Left ventricle myocardium superior (tissue), 1 donor: ENCODE measurements at regions not wholly inside any gene's neighbourhood (a gene's known extent, or its start where the extent isn't known, plus 50 kb on each side); places are given as distances from the start of the nearest gene placed in this dataset.
A peak's percentile ranks its signal among the peaks of the same experiment; 100 is the strongest.

ENCODE experiments used
- ATAC-seq: fragments of 200-7000 bp; cut with Tn5 transposase; one replicate; pipeline ENCODE4 v1.9.1; 2020; ENCODE audit warnings: mild to moderate bottlenecking, moderate library complexity
- DNase-seq: peaks from one replicate; pipeline ENCODE4 v3.0.0-alpha.2; 2020
- intact Hi-C: fragments of 100-400 bp; cut with micrococcal nuclease; formaldehyde crosslinking; loops from one replicate; pipeline ENCODE4 v1.11.0; 2022
- donor health status: DM: no; HTN: yes; CAD: no; lungs with severe emphysema.

GRCh38 chr3:170737498-170738162, 132.4 kb downstream of the RPL22L1 start:
- no peak for ATAC-seq
- DNase-seq: no peak
- intact Hi-C loops: no loop called here

GRCh38 chr3:170735821-170736220, 134.2 kb downstream of the RPL22L1 start:
- no peak for DNase-seq
- intact Hi-C loops: no loop called here
- peak; percentile 43 for ATAC-seq

DNA sequence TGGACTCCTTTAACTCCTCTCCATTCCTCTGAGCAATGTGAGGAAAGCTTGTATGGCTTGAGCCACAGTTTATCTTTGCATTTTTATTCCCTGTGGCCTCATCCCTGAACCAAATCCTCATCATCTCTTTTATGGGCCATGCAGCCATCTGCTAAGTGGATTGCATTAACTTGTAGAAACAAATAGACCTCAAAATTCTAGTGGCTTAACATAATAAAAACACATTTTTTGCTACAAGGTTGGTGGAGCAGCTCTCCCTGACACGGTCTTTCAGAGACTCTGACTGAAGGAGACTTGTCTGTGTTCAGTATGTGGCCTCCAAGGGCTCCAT, 135.3 kb downstream of the RPL22L1 start:
- intact Hi-C loops: no loop called here
- ATAC-seq (no peak), DNase-seq (no peak)

DNA sequence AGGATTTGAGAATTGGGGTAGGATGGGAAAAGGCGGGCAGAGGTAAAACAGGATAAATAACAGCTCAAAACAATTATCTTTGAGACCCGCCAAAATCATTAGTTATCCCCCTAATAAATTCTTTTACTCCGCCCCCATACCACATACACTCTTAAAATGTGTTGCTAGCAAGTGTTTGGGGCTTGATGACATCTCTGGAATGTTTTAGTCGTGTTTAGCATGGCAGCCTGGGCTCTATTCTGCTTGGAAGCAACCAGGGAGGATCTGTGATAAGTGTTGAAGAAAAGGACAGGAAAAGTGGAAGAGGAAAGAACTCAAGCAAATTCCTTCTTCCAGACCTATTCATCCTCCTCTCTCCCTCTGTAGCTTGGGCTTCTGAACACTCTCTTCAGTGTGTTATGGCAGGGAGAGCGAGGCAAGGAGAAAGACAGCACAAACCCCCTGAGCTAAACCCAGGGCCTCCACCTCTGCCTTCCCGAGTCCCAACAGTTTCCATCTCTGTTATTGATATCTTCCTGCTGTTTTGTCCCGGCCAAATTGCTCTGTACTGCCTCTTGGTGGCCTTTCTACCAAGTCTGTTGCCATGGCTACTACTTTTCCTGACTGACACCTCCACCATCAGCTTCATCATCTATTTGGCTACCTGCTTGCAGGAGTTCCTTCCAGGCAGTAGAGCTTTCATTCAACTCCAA, 135.8 kb downstream of the RPL22L1 start:
- DNase-seq: no peak
- ATAC-seq: no peak
- intact Hi-C loops: no loop called here

DNA sequence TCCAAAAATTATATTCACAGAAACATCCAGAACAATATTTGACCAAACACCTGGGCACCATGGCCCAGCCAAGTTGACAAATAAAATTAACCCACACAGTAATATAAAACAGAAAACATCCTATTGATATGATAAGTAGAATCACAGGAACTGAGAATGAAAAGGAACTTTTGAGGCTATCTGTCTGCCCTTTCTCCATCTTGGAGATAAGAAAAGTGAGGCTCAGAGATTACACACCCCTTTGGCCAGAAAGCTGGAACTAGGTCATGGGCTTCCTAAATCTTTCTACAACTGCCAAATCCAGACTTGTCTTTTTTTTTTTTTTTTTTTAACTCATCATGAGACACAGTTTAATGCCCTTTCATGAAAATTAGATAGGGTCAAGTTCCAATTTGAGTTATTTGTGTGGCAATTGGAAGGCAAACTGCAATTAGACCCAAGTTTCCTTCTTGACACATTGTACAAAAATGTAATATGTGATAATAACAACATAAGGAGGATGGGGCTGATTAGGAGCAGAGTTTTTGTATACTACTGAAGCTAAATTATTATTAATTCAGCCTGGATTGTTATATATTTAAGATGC, 137.2 kb downstream of the RPL22L1 start:
- ATAC-seq: no peak
- intact Hi-C loops: no loop called here
- DNase-seq: no peak

DNA sequence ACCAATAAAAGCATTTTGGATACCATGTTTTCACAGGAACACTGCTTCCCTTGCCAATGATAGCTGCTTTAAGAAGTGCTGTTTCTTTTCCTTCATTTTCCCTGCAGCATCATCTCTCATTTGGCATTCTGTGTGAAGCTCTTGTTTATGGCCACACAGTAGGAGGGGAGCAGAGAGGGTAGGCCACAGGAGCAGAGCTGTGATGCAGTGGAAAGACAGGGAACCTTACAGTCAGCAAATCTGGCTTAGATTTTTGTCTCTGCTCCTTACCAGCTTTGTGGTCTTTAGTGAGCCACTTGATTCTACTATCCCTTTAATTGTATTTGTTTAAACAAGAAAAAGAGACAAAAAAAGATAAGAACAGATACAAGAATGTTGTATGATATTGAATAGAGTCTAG, 138.7 kb downstream of the RPL22L1 start:
- ATAC-seq: no peak
- intact Hi-C loops: no loop called here
- no peak for DNase-seq

GRCh38 chr3:170730071-170730812, 139.8 kb downstream of the RPL22L1 start:
- ATAC-seq (no peak), DNase-seq (no peak)
- intact Hi-C loops: no loop called here

GRCh38 chr3:170728181-170728580, 141.8 kb downstream of the RPL22L1 start:
- DNase-seq (no peak), ATAC-seq (no peak)
- intact Hi-C loops: no loop called here

- no peak for ATAC-seq
- intact Hi-C loops: no loop called here
- DNase-seq: no peak
Observed at GRCh38 chr3:170727754-170728153, 141.9 kb upstream of the SLC7A14 start.

DNA sequence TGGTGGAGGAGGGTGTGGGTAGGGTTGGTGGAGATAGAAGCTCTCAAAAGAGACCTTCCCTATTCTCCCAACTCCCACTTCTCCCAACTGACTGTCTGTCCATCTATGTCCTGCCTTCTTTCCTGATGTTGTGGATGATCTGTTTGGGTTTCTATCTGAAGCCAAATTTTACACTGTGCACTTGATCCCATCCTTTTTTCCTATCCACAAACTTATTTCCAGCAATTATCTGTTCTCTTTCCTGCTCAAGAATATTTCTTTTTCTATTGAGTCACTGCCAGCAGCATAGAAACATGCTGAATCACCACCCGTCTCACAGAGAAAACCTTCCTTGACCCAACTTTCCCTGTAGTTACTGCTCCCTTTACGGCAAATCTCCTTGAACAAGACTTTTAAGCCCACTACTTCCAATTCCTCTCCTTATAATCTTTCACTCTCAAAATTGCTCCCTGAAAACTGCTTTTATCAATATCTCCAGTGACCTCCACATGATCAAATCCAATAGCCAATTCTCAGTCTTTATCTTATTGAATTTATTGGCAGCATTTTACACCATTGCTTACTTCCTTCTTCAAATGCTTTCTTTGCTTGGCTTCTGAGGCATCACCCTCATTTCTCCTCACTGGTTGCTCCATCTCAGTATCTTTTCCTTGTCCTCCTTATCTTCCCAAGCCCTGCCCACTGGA, 141.2 kb upstream of the SLC7A14 start:
- peak; percentile 54 for ATAC-seq
- no peak for DNase-seq
- intact Hi-C loops: no loop called here

- intact Hi-C loops: no loop called here
- ATAC-seq (peak; percentile 71), DNase-seq (no peak)
Observed at GRCh38 chr3:170725285-170725731, 139.4 kb upstream of the SLC7A14 start.

DNA sequence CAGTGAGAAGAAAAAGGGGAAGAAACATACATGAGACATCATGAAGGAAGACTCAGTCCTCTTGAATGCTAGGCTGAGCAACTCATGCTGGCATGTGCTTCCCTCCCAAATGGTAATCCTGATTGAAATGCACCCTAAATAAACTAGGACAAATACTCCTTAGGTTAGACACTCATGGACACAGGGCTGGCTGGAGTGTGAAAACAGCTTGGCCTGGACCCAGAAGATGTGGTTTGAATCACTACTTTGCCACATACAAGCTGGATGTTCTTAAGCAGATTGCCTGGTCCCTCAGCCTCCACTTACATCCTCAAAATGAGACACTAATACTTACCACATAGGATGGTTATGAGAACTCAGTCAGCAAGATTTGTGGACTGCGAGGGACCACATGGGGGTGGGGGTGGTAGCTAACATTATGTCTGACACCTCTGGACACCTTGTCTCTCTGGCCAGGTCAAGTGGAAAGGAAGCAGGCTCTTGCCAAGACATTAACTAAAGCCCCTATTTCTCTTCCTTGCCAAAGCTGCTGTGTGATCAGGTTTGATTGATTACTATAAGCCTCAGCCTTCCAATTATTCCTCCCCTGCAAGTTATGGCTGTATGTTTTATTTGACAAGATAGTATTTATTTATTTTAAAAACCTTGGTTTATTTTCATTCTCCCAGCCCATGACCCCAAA, 138.9 kb upstream of the SLC7A14 start:
- DNase-seq: no peak
- ATAC-seq: peak; percentile 71
- intact Hi-C loops: no loop called here

DNA sequence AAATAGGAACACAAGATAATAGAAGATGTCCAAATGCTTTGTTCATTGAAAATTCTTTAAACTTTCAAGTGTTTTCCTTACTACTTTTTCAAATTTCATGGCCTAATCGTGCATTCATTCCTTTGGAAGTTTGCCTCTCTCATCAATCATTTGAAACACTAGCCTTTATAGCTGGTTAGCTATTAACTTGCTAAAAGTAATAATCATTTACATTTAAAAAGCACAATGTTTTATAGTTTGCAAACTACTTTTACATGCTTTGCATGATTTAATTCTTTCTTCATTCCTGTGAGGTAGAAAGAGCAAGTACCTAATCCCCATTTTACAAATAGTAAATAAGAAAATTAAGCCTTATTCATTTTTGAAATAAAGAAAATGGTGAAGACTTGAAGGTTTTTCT, 137.4 kb upstream of the SLC7A14 start:
- no peak for DNase-seq
- intact Hi-C loops: no loop called here
- ATAC-seq: no peak

- no peak for ATAC-seq
- intact Hi-C loops: no loop called here
- no peak for DNase-seq
Observed at GRCh38 chr3:170721563-170721962, 135.7 kb upstream of the SLC7A14 start.

DNA sequence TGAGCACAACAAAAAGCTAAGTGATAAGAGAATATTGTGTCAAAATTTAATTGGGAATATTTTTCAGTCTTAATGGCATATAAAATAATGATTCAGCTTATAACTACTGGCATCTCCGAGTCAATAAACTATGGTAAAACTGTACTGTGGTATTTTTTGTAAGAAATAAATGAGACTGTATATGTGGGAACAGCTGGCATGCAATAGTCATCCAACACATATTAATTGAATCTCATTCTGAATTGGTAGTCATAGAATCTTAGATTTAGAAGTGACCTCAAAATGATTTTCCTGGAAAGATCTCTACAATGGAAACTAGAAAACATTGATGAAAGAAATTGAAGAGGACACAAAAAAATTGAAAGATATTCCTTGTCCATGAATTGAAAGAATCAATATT, 133.4 kb upstream of the SLC7A14 start:
- intact Hi-C loops: no loop called here
- DNase-seq (no peak), ATAC-seq (no peak)

DNA sequence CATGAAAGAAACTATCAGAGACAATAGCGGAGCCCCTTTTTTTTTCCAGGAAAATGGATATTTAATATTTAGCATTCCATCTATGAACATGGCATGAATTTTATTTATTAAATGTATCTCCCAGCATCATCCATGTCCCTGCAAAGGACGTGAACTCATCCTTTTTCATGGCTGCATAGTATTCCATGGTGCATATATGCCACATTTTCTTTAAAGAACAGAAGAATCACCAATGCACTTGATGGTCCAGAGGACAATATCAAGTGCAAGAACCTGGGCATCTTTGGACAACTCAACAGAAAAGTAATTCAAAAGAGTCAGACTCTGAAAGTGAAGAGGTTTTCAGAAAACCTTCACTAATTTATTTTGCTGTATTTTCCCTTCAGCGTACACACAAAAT, 133.0 kb upstream of the SLC7A14 start:
- ATAC-seq (no peak), DNase-seq (no peak)
- intact Hi-C loops: no loop called here

GRCh38 chr3:170717410-170718402, 131.8 kb upstream of the SLC7A14 start:
- intact Hi-C loops: no loop called here
- peak; percentile 41 for DNase-seq
- ATAC-seq: no peak
